ENCODE measurements at regions not wholly inside any gene's neighbourhood (a gene's known extent, or its start where the extent isn't known, plus 50 kb on each side); places are given as distances from the start of the nearest gene placed in this dataset.
"Not testable (repeated sequence)": the region's sequence is repeated elsewhere in the genome, so short reads cannot be mapped to it uniquely, and the experiment has no call there.

DNA sequence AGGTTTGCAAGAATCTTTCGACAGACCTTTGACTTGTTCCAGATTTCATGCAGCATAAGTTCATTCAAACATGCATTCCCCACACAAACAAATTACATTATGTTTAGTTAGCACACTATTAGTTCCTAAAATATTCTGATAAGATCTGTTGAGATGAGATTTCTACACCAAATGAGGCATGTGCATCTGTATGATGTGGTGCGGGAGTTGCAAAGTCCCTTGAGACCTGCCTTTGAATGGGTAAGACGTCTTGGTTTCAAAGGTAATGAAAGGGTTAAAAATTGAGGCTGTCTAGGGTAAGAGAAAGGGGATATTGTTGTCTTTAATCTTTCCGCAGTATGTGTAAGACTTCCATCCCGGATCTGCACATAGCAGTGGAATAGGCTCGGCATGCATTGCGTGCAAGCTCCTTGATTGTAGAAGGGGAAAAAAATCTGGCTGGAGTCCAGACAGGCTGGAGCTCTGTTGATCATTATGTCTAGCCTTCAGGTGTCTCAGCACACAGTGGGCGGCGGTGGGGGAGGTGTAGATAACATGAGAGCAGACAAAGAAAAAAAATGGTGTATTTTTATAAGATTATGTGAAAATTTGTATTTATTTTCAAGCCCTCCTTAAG lies 296.6 kb downstream of the PTPRC start:
- peak; percentile 14 to 70 (median 37) for DNase-seq

DNA sequence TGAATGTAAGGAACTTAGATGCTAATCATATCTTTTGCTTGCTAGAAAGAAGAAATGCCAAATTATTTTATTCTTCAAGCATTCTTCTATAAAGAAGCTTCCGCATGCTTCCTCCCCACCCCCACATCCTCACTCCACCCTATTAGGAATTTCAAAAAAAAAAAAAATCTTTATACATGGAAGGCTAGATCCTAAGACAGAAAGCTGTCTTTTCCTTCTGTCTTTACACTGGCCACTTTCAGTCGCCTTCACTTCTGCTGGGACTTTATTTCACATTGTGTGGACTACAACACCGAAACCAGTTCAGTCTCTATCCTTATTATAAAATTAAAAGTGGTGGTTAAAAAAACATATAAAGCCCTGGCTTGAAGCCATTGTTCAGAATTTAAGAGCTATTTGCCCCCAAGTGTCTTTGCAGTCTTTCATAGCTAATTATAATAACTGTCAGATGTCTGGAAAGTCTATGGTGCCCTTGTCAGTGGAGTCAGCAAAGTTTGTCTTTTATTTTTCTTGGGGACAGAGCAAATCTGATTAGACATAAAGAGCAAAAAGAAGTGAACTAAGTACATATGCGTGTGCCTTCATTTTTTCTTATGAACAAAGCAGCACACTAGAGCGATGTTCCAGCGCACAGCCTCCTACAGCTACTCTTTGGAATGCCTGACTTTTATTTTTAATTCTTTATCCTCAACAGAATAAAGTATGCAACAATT lies 297.7 kb downstream of the PTPRC start:
- DNase-seq, result peak in 1 of 5 donors; percentile 33

DNA sequence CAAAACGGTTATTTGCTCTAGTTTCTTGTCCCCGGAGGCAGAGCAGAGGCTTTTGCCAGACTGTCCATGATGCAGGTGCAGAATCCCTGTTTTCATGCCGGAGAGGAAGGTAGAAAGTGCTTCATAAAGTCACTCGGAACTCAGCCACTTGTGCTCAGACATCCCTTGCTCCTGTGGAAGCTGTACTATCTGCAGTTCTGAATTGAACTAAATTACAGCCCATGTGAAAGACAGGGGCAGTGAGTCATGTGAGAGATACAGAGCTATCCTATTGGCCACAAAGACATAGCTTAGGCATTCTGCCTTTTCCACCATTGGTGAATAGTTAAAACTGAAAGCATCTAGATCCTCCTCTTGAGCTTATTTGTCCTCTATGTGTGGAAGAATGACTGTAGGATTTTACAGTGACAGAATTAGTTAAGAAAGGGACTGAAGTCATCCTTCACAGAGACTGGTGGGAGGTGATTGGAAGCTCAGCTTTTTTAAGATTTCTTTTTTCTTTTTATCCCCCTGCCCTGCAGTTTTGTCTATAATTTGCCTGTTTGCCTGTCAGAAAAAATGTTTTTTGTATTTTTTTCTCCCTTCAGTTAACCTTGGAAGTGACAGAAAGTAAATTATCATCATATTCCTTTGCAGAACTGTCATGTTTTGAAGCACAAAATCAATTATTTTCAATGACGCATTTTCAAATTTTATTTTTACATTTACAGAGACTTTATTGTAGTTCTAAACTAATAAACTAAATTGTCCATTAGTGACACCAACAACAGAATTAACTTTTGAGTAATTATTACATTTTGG lies 298.6 kb downstream of the PTPRC start:
- DNase-seq, result peak in 2 of 5 donors; percentile 6 to 94

DNA sequence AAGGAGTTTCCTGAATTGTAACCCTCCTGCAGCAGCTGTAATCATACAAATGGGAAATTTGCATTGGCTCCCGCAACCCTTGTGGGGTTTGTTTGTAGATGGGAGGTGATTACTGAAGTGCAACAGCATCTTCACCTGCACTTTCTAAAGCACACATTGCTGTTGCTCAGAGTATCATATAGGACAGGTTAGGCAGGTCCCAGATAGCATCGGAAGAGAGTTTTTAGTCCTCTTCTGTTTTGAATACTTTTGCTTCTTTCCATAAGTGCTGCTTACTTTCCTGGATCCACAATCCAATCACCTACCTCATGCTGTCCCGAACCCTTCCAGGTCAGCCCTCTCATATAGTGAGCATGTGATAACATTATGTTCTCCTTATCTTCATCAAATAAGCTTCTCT lies 300.4 kb downstream of the PTPRC start:
- no peak for DNase-seq

DNA sequence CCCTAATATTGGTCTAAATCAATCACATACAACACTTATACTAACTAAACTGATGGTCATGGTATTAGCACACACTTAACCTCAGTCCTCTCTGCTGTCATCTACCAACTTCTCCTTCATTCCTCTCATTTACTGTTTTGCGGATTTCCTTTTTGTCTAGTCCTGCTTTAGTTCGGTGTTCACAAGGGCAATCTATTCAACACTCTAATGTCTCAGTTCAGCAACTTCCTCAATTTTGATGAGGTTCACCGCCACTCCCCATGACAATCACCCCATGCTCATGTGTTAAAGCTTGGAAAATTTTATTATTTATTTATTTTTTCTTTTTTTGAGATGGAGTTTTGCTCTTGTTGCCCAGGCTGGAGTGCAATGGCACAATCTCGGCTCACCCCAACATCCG lies 301.1 kb downstream of the PTPRC start:
- no peak for DNase-seq

DNA sequence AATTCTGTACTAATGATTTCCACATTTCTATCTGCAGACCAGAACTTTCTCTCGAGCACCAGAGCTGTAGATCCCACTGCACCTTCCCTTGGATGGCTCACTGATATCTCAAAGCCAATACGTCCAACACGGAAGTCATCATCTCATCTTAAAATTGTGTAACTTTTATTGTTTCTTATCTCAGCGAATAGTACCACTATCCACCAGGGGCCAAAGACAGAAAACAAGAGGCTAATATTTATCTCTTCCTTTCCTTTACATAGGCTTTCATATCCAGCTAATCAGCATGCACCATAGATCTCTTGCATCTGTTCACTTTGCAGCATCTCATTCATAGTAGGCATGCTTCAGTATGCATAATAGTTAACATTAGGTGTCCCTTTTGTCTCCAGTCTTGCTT lies 303.6 kb downstream of the PTPRC start:
- no peak for DNase-seq

DNA sequence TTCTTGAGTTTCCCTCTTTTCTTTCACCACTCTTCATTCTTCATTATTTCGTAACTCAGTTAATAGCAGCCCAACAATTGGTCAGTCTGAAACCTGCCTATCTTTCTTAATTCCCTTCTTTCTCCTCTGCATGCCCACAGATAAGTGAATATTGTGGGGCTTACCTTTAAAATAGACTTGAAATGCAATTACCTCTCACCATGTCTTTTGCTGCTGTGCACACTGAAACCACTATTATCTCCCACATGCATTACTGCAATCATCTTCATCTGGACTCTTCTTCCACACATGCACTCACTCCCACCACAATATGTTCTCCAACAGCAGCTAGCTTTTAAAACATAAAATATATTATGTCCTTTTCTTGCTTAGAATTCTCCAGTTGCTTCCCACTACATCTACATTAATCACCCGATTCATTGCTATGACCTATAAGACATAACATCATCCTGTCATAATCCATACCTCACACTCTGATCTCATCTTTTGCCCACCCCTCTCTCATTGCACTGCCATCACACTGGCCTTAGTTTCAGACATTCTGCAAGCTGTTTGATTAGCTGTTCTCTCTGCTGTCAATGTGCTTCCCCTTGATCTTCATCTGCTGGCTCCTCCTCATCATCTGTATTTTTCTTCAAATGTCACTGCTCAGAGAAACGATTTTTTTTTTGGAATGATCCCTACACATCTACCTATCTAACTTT lies 304.8 kb downstream of the PTPRC start:
- no peak for DNase-seq

DNA sequence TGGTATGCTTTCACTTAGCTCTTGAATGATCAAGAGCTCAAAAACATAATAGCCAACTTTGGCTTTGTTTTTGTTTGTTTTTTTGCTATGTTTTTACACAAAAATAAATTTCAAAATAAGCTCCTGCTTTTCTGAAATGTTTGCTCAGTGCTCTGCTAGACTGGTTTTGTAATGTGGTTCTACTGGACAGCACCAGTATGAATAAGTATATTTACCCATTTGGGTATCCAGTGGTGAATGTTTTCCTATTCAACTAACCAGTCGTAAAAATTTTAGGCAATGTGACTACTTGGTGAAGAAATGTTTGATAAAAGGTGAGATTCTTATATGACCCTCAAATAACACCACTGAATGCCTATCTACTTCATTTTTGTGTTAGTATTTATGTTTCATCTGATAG lies 308.6 kb downstream of the PTPRC start:
- no peak for DNase-seq

DNA sequence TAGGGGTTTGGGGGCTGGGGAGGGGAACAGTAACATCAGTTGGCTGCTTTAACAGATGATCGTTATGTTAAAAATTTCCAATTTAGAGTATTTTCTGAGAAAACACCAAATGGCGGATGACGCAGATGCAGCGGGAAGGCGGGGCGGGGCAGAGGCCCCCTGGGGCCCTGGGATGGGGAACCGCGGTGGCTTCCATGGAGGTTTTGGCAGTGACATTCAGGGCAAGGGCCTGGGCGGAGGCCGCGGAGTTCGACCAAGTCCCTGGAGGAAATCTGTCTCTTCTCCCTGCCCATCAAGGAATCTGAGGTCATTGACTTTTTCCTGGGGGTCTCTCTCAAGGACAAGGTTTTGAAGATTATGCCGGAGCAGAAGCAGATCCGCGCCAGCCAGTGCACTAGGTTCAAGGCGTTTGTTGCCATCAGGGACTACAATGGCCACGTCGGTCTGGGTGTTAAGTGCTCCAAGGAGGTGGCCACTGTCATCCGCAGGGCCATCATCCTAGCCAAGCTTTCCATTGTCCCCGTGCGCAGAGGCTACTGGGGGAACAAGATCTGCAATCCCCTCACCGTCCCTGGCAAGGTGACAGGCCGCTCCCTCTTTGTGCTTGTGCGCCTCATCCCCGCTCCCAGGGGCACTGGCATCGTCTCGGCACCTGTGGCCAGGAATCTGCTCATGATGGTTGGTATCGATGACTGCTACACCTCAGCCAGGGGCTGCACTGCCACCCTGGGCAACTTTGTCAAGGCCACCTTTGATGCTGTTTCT lies 310.2 kb downstream of the PTPRC start:
- no peak for DNase-seq

DNA sequence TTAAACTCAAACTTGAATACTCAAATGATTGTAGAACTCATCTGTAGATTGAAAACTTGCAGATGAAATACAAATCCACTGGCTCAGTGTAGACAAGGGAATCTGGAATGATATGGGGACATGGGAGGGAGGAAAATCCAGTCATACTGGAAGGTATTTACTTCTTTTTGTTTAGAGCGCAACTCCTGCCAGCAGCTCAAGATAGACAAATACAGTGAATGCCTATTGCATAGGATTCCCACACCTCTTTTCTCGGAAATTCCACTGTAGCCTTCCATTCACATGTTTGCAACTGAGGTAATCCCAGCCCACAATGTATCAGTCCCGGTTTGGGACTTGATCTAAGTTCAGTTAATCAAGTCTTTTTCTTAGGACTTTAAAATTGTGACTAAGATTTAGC lies 311.2 kb downstream of the PTPRC start:
- no peak for DNase-seq

DNA sequence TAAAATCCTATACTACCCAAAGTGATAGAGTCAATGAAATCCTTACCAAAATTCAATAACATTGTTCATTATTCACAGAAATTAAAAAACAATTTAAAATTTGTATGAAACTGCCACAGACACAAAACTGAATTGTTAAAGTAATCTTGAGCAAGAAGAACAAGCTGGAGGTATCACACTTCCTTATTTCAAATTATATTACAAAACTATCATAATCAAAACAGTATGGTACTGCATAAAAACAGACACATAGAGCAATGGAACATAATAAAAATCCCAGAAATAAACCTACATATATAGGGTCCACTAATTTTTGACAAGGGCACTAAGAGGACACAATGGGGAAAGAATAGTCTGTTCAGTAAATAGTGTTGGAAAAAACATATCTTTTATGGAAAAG lies 316.2 kb downstream of the PTPRC start:
- DNase-seq, result no peak

DNA sequence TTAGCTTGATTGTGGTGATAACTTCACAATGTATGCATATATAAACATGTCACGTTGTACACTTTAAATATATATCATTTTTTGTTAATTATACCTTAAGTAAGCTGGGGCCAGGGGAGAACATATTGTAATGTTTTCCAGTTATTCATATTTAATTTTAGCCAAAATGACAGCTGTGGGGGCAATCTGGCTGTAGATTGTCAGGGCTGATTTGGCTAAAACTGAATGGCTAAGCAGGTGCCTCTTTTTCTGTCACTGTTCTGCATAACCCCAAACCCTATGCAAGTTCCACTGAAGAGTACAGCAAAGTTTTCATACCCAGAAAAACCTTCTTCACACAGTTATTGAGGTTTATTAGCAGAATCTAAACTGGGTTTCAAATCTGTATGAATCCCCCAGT lies 318.2 kb downstream of the PTPRC start:
- no peak for DNase-seq

DNA sequence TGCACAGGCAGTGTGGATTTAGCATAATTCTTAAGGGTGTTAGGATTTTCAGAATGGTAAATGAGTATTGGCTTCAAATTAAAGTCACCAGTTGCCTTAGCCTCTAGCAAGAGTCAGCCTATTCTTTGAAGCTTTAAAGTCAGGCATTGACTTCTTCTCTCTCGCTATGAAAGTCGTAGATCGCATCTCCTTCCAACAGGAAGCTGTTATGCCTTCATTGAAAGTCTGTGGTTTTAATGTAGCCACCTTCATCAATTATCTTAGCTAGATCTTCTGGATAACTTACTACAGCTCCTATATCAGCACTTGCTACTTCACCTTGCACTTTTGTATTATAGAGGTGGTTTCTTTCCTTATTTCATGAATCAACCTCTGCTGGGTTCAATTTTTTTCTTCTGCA lies 320.2 kb downstream of the PTPRC start:
- DNase-seq, result peak in 1 of 5 donors; percentile 50

DNA sequence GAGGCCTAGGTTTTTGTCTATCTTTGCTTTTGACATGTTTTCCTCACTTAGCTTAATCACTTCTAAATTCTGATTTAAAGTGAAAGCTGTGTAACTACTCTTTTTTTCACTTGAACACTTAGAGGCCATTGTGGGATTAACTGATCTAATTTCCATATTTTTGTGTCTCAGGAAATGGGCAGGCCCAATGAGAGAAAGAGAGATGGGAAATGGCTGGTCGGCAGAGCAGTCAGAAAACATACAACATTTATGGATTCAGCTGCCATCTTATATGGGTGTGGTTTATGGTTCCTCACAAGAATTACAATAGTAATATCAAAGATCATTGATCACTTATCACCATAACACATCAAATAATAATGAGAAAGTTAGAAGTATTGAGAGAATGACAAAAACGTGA lies 320.8 kb downstream of the PTPRC start:
- DNase-seq, result no peak

DNA sequence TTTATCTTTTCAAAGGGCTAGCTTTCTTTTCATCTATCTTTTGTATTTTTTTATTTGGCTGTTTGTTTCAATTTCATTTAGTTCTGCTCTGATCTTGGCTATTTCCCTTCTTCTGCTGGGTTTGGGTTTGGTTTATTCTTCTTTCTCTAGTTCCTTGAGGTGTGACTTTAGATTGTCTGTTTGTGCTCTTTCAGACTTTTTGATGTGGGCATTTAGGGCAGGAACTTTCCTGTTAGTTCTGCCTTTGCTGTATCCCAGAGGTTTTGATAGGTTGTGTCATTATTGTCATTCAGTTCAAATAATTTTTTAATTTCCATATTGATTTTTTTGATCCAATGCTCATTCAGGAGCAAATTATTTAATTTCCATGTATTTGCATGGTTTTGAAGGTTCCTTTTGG lies 325.0 kb downstream of the PTPRC start:
- not testable (repeated sequence) for DNase-seq

DNA sequence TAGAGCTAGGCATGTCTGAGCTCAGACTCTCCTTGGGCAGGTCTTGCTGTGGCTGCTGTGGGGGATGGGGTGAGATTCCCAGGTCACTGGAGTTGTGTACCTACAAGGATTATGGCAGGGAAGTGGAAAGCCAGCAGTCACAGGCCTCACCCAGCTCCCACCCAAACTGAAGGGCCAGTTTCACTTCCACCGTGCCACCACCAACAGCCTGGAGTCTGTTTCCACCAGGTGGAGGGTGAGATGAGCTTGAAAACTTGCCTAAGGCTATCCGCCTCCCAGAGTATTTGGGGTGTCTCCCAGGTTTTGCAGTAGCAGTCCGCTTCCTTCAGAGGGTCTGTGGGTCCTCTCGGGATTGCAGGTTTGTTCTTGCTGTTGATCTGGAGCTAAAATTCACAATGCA lies 327.7 kb downstream of the PTPRC start:
- DNase-seq, result no peak

DNA sequence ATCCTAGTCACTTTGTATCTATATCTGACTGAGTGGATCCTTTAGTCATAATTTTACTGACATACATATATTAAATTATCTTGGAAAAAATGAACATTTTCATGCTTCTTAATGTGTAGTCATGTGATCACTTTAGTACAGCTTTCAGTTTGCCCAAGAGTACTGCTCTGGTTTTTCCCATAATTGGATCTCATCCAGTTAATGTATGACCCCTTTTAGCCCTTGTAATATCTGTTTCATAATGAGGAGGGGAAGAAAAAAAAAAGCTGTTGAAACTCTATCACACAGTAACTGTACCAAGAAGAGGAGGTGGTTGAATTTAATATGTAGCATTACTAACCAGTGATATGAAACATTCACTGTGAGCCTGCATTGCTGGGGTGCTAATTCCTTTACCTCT lies 328.7 kb downstream of the PTPRC start:
- no peak for DNase-seq

DNA sequence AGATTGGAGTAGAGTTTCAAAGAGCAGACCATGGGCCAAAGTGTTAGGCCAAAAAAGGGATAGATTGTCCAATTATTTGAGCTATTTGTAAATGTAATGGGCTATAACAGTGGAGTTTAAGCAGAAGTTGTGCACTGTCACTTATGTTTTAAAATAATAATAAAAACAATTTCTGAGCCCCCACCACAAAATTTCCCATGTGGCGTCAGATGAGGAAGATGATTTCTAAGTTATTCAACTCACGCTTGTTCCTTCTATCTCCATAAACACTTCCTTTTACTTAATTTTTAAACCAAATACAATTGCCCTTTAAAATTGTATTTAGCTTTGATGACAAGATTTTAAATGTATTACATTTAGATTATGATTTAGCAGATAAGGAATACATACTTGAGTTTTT lies 330.0 kb downstream of the PTPRC start:
- no peak for DNase-seq

DNA sequence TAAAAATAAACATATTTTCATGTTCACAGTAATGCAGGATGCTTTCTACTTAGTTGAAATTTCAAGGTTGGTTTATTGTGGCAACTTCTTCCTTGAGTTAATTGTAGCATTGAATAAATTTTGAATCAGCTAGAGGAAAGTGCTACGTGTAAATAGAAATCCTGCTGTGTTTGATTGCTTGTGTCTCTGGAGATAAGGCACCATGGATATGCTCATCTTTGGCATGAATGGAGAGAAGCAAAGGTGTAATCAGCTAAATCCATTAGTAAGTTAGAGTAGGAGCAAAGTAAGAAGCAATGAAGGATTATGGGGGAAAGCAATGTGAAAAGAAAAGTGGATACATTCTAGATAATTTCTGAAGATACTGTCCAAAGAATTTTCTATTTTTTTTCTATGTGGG lies 331.1 kb downstream of the PTPRC start:
- DNase-seq, result no peak

DNA sequence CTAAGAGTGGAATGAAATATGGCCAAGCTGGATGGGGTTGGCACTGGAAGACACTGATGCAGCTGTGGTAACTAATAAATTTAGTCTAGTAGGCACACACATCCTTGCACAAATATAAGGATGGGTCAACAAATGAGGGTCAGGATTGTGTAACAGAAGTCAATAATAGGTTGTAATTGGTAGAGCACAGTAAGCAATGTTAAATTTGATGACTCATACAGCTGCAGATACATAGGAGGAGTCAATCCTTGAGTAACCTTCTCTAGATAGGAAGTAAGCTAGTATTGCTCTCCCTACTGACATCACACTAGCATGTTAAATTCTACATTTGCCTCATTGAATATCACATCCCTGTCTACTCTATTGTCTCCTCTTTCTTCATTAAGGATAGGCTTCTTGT lies 332.1 kb downstream of the PTPRC start:
- DNase-seq, result peak in 1 of 5 donors; percentile 16

DNA sequence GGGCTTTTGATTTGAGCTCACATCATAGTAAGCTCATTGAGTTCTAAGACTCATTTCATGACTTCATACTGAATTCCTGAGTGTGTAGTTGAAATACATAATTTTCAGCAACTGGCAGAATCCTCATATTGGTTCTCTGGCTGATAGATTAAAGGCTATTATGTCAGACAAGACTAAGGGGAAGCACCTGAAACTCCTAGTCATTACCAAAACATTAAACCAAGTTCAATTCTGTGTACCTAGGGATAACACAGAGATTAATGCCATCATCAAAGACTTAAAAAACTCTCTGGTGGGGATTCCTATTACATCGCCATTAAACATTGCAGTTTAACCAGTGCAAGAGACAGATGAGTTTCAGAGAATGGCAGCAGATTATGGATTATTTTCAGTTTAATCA lies 339.1 kb downstream of the PTPRC start:
- peak in 1 of 5 donors; percentile 7 for DNase-seq

DNA sequence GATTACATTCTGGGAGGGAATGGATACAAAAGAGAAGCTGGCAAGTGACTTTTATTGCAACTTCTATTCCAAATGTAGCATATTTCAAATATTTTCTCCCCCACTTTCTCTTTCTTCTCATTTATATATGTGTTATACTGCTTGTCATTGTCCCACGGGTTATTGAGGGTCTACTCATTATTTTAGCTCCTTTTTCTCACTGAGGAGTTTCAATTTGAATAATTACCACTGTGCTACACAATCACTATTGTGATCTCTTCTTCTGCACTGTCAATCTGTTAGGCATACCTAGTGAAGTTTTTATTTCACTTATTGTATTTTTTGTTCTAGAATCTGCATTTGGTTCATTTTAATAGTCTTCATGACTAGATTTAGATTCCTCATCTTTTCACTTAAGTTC lies 339.7 kb downstream of the PTPRC start:
- DNase-seq, result peak in 1 of 5 donors; percentile 42

DNA sequence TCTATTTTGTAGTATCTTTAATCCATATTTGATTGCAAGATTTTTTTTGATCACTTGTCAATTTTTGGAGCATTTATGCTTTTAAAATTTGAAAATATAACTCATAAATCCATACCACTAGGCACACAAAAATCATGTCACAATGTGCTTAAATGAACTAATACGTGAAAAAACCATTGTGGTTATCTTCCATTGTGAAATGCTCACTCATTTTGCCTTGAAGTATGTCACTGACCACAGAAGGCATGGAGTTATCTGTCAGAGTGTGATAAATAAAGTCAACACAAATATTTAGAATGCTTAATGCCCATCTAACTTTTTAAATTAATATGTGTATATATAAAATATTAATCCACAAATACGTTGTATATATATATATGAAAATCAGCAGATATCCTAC lies 347.2 kb downstream of the PTPRC start:
- no peak for DNase-seq
